ACC112 (cell line): ENCODE measurements at regions not wholly inside any gene's neighbourhood (a gene's known extent, or its start where the extent isn't known, plus 50 kb on each side); places are given as distances from the start of the nearest gene placed in this dataset.

Experiments
- H2AFZ ChIP-seq: fragments of 200-600 bp; sonication (generic); one replicate; pipeline ENCODE4 v1.6.0; 2017; ENCODE audit warnings: antibody characterized with exemption, low read length; ENCODE audit not compliant: unreplicated experiment
- H3K27ac ChIP-seq: fragments of 200-600 bp; sonication (generic); 2 replicates; pipeline ENCODE4 v1.5.1; 2014; ENCODE audit warnings: low read depth, mild to moderate bottlenecking, antibody characterized with exemption, low read length, moderate library complexity
- H3K27me3 ChIP-seq: fragments of 200-600 bp; sonication (generic); 2 replicates; pipeline ENCODE4 v1.6.1; 2014; ENCODE audit warnings: mild to moderate bottlenecking, antibody characterized with exemption, low read length, moderate library complexity, mixed read lengths; ENCODE audit not compliant: insufficient read depth
- H3K36me3 ChIP-seq: fragments of 200-600 bp; sonication (generic); 2 replicates; pipeline ENCODE4 v1.6.1; 2016; ENCODE audit warnings: mild to moderate bottlenecking, antibody characterized with exemption, low read length, moderate library complexity, mixed read lengths; ENCODE audit not compliant: insufficient read depth
- H3K4me1 ChIP-seq: fragments of 200-600 bp; sonication (generic); one replicate; pipeline ENCODE4 v1.6.1; 2016; ENCODE audit warnings: low read length, mixed read lengths; ENCODE audit not compliant: insufficient read depth, unreplicated experiment, control insufficient read depth
- H3K4me3 ChIP-seq: fragments of 200-600 bp; sonication (generic); 2 replicates; pipeline ENCODE4 v1.5.1; 2014; ENCODE audit warnings: mild to moderate bottlenecking, low read depth, low read length
- H3K79me2 ChIP-seq: fragments of 200-600 bp; sonication (generic); one replicate; pipeline ENCODE4 v1.6.0; 2016; ENCODE audit warnings: low read length; ENCODE audit not compliant: control insufficient read depth, unreplicated experiment, insufficient read depth

GRCh38 chr10:118484152-118484871 is 111.1 kb downstream of the PRLHR start:
- Histone ChIP-seq H2AFZ (no peak overlapping the region), H3K27ac (no peak overlapping the region), H3K79me2 (no peaks in the 10 kb centered on the region), H3K27me3 (peaks cover 6% of the 10 kb centered on the region; the same call in 1 of the 2 replicates), H3K4me3 (no peak overlapping the region), H3K4me1 (no peaks in the 10 kb centered on the region), H3K36me3 (no peaks in the 10 kb centered on the region)

- H3K36me3 ChIP-seq = no peaks in the 10 kb centered on the region
- H3K27ac ChIP-seq = no peak overlapping the region
- no peak overlapping the region for H3K4me3 ChIP-seq
- no peaks in the 10 kb centered on the region for H3K4me1 ChIP-seq
- H3K79me2 ChIP-seq = no peaks in the 10 kb centered on the region
- no peak overlapping the region for H2AFZ ChIP-seq
- H3K27me3 ChIP-seq = peaks cover 6% of the 10 kb centered on the region; the same call in 1 of the 2 replicates
Measured at GRCh38 chr10:118483496-118483895, 112.0 kb downstream of the PRLHR start.

- Histone ChIP-seq H3K27ac (no peak overlapping the region), H3K79me2 (no peaks in the 10 kb centered on the region), H3K4me1 (no peaks in the 10 kb centered on the region), H3K36me3 (no peaks in the 10 kb centered on the region), H3K4me3 (no peak overlapping the region), H2AFZ (no peak overlapping the region), H3K27me3 (peaks cover 12% of the 10 kb centered on the region)
Measured at GRCh38 chr10:118482393-118483331, 112.8 kb downstream of the PRLHR start.

GRCh38 chr10:118481871-118482270 is 113.6 kb downstream of the PRLHR start:
- H3K4me3 ChIP-seq = no peak overlapping the region
- H3K36me3 ChIP-seq = no peaks in the 10 kb centered on the region
- H3K27me3 ChIP-seq = peaks cover 12% of the 10 kb centered on the region
- no peaks in the 10 kb centered on the region for H3K4me1 ChIP-seq
- H2AFZ ChIP-seq = no peak overlapping the region
- H3K79me2 ChIP-seq = no peaks in the 10 kb centered on the region
- H3K27ac ChIP-seq = no peak overlapping the region

- peaks cover 29% of the 10 kb centered on the region for H3K27me3 ChIP-seq
- peaks cover 5% of the 10 kb centered on the region for H3K4me1 ChIP-seq
- no peak overlapping the region for H3K27ac ChIP-seq
Measured at GRCh38 chr10:118475214-118475613, 120.2 kb downstream of the PRLHR start.

GRCh38 chr10:118474111-118474510 is 121.3 kb downstream of the PRLHR start:
- Histone ChIP-seq H3K4me1 (peaks cover 5% of the 10 kb centered on the region), H3K36me3 (no peaks in the 10 kb centered on the region), H2AFZ (no peak overlapping the region), H3K79me2 (no peaks in the 10 kb centered on the region), H3K4me3 (no peak overlapping the region), H3K27me3 (peaks cover 38% of the 10 kb centered on the region), H3K27ac (no peak overlapping the region)

More at GRCh38 chr10:118475214-118475613, 120.2 kb downstream of the PRLHR start:
- Histone ChIP-seq H3K79me2 (no peaks in the 10 kb centered on the region), H3K4me3 (no peak overlapping the region), H3K36me3 (no peaks in the 10 kb centered on the region), H2AFZ (no peak overlapping the region)

GRCh38 chr10:118473305-118473960 is 122.0 kb downstream of the PRLHR start:
- Histone ChIP-seq H3K27me3 (peaks cover 43% of the 10 kb centered on the region), H3K4me1 (peaks cover 5% of the 10 kb centered on the region), H3K79me2 (no peaks in the 10 kb centered on the region), H2AFZ (no peak overlapping the region), H3K36me3 (no peaks in the 10 kb centered on the region), H3K4me3 (no peak overlapping the region), H3K27ac (no peak overlapping the region)

- Histone ChIP-seq H3K4me3 (no peak overlapping the region), H2AFZ (no peak overlapping the region), H3K27ac (peak overlapping the region; percentile 62; the same call in 1 of the 2 replicates), H3K4me1 (peaks cover 5% of the 10 kb centered on the region), H3K27me3 (peaks cover 45% of the 10 kb centered on the region), H3K36me3 (no peaks in the 10 kb centered on the region), H3K79me2 (no peaks in the 10 kb centered on the region)
Measured at GRCh38 chr10:118472415-118473304, 122.8 kb downstream of the PRLHR start.

GRCh38 chr10:118471863-118472262 is 123.6 kb downstream of the PRLHR start:
- H3K4me1 ChIP-seq = peaks cover 5% of the 10 kb centered on the region
- H3K79me2 ChIP-seq = no peaks in the 10 kb centered on the region
- H3K27me3 ChIP-seq = peaks cover 53% of the 10 kb centered on the region
- no peaks in the 10 kb centered on the region for H3K36me3 ChIP-seq
- H3K27ac ChIP-seq = peak overlapping the region; percentile 62; the same call in 1 of the 2 replicates
- no peak overlapping the region for H2AFZ ChIP-seq
- no peak overlapping the region for H3K4me3 ChIP-seq

- Histone ChIP-seq H3K4me3 (no peak overlapping the region), H2AFZ (no peak overlapping the region), H3K36me3 (no peaks in the 10 kb centered on the region), H3K27me3 (peaks cover 61% of the 10 kb centered on the region), H3K4me1 (peaks cover 5% of the 10 kb centered on the region), H3K27ac (no peak overlapping the region), H3K79me2 (no peaks in the 10 kb centered on the region)
Measured at GRCh38 chr10:118470470-118470869, 125.0 kb downstream of the PRLHR start.
